ENCODE measurements at regions not wholly inside any gene's neighbourhood (a gene's known extent, or its start where the extent isn't known, plus 50 kb on each side); places are given as distances from the start of the nearest gene placed in this dataset.

- DNase-seq (ENCODE audit: low read depth) = peak; percentile 66
Observed at GRCh38 chr3:43894176-43895049, 203.7 kb downstream of the ABHD5 start.

- DNase-seq (ENCODE audit: low read depth) = no peak
Observed at GRCh38 chr3:43895573-43895972, 204.8 kb downstream of the ABHD5 start.

DNA sequence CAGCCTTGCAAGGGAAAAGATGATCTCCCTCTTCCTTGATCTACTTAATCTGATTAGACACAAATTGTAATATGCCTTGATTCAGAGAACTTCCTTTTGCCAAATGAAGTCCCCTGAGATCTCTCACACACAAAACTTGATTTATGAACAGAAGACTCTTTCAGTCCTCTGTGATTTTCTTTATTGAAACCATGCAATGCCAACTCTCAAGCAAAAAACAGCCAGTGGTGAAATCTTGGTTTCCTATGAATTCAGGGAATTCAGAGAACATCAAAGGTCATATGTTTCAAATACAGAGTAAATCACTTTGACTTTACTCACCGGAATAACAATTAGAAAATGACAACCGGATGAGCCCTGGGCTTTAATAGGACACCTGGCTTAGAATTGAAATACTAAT lies 211.7 kb downstream of the ABHD5 start:
- DNase-seq (ENCODE audit: low read depth) = no peak

DNA sequence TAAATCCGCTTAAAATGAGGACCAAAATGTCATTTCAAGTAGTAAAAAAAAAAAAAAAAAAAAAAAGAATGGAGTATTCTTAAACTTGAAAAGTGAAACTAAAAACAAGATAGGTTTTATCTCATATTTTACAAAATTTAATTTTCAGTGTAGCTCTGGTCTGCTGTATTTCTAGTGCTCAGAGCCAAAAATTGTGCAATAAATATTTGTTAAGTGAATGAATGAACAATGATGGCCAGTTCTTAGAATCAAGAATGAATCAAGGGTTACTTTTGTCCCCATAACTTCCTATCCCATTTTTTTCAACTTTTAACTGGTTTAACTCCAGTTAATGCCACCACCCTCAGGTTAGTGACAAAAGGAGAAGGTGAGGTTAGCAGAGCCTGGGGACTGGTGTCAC lies 214.4 kb downstream of the ABHD5 start:
- DNase-seq (ENCODE audit: low read depth) = no peak

DNA sequence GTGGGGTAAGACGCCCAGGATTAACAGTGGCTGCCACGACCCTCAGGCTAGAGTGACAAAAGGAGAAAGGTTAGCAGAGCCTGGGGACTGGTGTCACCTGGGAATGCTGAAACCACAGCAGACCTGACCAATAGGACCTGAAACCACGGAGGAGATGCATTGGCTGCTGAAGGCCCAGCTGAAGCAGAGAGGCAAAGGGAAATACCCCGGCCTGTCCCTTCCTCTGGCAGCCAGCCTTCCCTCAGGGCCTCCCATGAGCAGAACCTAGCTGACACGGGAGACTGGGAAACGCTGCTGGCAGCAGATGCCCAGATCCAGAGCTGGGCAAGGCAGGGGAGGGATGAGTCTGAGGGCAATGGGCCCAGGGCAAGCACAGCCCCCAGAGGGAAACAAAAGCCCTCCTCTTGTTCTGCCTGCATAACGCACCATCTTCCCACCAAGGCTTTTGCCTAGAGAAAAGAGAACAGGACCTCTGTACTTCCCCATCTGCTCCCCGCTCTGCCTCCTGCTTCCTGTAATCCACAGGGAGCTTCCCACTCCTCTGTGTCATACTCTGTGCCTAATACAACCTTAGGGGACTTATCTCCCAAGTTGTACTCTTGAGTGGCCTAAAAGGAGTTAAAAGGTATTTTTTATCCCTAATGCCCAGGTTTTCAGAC lies 216.2 kb downstream of the ABHD5 start:
- DNase-seq (ENCODE audit: low read depth) = no peak

DNA sequence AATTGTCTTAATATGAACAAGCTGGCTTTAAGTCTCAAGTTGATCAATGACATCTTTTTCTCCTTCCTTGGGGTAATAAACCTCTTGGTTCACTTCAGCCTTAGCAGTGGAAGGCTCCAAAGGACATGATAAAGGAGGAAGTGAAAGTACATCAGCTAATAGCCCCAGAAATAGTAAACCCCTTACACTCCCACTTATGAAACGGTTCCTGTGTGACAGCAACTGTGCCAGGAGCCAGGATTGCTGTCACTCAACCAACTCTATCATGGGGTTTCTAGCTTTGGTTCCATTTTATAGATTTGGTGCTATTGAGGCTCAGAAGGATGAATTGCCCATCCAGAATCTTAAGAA lies 216.7 kb downstream of the ABHD5 start:
- DNase-seq (ENCODE audit: low read depth) = no peak

- DNase-seq (ENCODE audit: low read depth) = no peak
Observed at GRCh38 chr3:43908456-43908855, 217.7 kb downstream of the ABHD5 start.

GRCh38 chr3:43909149-43909548 lies 218.4 kb downstream of the ABHD5 start:
- no peak for DNase-seq (ENCODE audit: low read depth)

DNA sequence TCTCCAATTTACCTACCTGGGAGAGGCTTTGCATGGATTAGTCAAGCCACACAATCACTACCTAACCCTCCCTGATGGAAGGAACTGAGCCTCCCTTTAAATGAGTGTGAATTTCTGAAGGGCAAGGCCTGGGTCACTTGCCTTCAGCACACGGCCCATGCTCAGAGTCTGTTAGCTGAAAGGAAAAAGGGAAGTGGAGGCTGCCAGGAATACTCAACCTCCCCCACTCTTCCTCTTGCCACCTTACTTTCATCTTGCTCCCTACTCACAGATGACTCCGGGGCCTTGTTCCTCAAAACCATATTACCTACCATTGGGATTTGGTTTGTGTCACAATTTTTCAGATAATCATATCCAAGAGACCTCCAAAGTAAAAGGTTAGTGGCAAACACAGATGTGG lies 220.0 kb downstream of the ABHD5 start:
- no peak for DNase-seq (ENCODE audit: low read depth)

GRCh38 chr3:43913036-43913948 lies 222.6 kb downstream of the ABHD5 start:
- no peak for DNase-seq (ENCODE audit: low read depth)

- no peak for DNase-seq (ENCODE audit: low read depth)
Observed at GRCh38 chr3:43914269-43914668, 223.5 kb downstream of the ABHD5 start.

DNA sequence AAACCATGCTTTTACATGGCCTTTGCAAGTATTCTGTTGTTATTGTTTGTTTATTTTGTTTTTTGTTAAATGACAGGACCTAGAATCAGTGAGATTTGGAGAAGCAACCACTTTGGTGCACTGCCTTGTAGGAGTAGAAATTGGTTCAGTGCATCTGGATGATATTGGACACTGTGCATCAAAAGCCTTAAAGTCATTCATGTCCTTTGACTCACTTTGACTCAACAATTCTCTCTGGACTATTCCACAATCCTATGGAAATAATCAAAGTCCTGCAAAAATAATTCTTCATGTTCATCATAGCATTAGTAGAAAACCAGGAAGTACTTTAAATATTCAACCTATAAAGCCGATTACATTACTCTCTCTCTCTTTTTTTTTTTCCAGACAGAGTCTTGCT lies 224.8 kb downstream of the ABHD5 start:
- DNase-seq (ENCODE audit: low read depth) = no peak

- DNase-seq (ENCODE audit: low read depth) = no peak
Observed at GRCh38 chr3:43917361-43917760, 226.6 kb downstream of the ABHD5 start.

- no peak for DNase-seq (ENCODE audit: low read depth)
Observed at GRCh38 chr3:43919029-43919428, 228.3 kb downstream of the ABHD5 start.

- DNase-seq (ENCODE audit: low read depth) = no peak
Observed at GRCh38 chr3:43921056-43921648, 230.4 kb downstream of the ABHD5 start.

GRCh38 chr3:43922374-43922773 lies 231.6 kb downstream of the ABHD5 start:
- DNase-seq (ENCODE audit: low read depth) = no peak

DNA sequence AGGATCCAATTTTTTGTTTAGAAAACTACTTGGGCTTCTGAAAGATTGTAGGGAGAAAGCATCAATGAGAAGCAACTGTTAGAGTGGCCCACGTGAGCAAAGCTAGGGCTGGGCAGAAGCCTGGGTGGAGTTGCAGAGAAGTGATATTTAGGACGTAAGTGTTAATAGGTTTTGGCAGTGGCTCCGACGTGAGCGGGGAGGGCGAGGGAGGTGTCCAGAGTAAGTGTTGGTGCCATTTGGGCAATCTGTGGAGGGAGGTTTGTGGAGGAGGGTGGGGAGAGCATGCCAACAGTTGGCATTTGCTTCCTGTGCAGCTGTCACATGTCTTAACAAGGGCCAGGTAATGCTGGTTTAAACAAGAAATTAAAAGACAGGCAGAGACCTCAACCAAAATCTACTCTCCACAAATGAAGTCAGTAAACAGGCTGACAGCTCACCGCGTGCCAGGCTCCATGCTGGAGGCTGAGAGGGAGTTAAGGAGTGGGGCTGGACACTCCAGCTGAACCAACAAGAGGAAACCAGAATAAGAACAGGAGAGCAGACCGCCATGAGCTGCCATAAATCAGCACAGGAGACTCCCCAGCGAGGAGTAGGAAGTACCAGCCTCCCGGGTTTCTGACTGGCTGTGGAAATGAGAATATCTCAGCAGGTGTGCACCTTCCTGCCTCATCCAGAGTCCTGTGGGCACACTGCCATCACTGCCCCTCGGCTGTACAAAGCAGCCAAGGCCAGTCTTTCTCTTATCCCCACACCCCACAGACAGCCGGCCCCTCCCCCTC lies 232.6 kb downstream of the ABHD5 start:
- DNase-seq (ENCODE audit: low read depth) = no peak

- no peak for DNase-seq (ENCODE audit: low read depth)
Observed at GRCh38 chr3:43926055-43926454, 235.3 kb downstream of the ABHD5 start.

DNA sequence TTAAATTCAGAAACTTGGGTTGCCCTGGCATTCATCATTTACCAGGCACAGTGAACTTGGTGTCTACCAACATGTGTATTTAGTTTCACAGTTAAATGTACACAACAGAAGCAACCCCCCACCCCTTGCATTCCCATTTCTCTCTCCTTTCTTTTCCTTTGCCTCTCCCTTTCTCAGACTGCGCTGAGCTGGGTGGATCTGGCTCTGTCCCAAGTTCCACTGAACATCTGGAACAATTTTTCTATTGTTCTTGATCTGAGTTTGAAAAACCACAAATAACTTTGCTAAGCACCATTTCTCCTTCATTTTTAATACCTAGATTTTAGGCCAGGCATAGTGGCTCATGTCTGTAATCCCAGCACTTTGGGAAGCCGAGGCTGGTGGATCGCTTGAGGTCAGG lies 242.2 kb downstream of the ABHD5 start:
- peak; percentile 31 for DNase-seq (ENCODE audit: low read depth)

- no peak for DNase-seq (ENCODE audit: low read depth)
Observed at GRCh38 chr3:43948013-43948412, 257.3 kb downstream of the ABHD5 start.

GRCh38 chr3:43949594-43949993 lies 258.9 kb downstream of the ABHD5 start:
- no peak for DNase-seq (ENCODE audit: low read depth)
